Neuronal stem cell (in vitro differentiated cells): ENCODE measurements at regions not wholly inside any gene's neighbourhood (a gene's known extent, or its start where the extent isn't known, plus 50 kb on each side); places are given as distances from the start of the nearest gene placed in this dataset.
"Not testable (repeated sequence)": the region's sequence is repeated elsewhere in the genome, so short reads cannot be mapped to it uniquely, and the experiment has no call there.

Experiments
- DNase-seq: peaks from one replicate; pipeline ENCODE4 v3.0.0-alpha.2; 2013; ENCODE audit warnings: low spot score
- H2AFZ ChIP-seq: one replicate; pipeline ENCODE4 v1.6.1; 2013; ENCODE audit warnings: mild to moderate bottlenecking, low read length, inconsistent platforms
- H2AK5ac ChIP-seq: 2 replicates; pipeline ENCODE4 v1.6.1; 2013; ENCODE audit warnings: low read depth, mild to moderate bottlenecking, inconsistent platforms, low read length, moderate library complexity, mixed read lengths
- H2BK120ac ChIP-seq: 2 replicates; pipeline ENCODE4 v1.6.1; 2013; ENCODE audit warnings: low read depth, mild to moderate bottlenecking, inconsistent platforms, low read length, moderate library complexity, mixed read lengths
- H2BK12ac ChIP-seq: one replicate; pipeline ENCODE4 v1.6.1; 2013; ENCODE audit warnings: low read length, inconsistent platforms
- H2BK15ac ChIP-seq: 2 replicates; pipeline ENCODE4 v1.6.1; 2013; ENCODE audit warnings: mild to moderate bottlenecking, low read length, inconsistent platforms, mixed read lengths
- H2BK5ac ChIP-seq: one replicate; pipeline ENCODE4 v1.6.1; 2013; ENCODE audit warnings: inconsistent platforms, mild to moderate bottlenecking, low read length, moderate library complexity
- H3K14ac ChIP-seq: one replicate; pipeline ENCODE4 v1.6.1; 2013; ENCODE audit warnings: low read length, inconsistent platforms
- H3K18ac ChIP-seq: 2 replicates; pipeline ENCODE4 v1.6.1; 2013; ENCODE audit warnings: low read length, inconsistent platforms
- H3K23ac ChIP-seq: 2 replicates; pipeline ENCODE4 v1.6.1; 2013; ENCODE audit warnings: low read depth, mild to moderate bottlenecking, mixed read lengths, low read length, inconsistent platforms; ENCODE audit not compliant: poor library complexity
- H3K27ac ChIP-seq: replicated peaks from 3 replicates; pipeline ENCODE4 v1.5.1; 2013; ENCODE audit warnings: low read length, inconsistent platforms
- H3K27me3 ChIP-seq, 3 experiments: 2 replicates each; pipeline ENCODE4 v1.6.1; 2013; ENCODE audit warnings: low read length in 3 of 3, mild to moderate bottlenecking in 2 of 3, inconsistent platforms in 1 of 3, low read depth in 1 of 3, mixed read lengths in 1 of 3, moderate library complexity in 1 of 3; ENCODE audit not compliant: control insufficient read depth in 3 of 3, insufficient read depth in 3 of 3
- H3K36me3 ChIP-seq, 2 donors: replicated peaks in 1 of 2; 2 replicates each; pipeline ENCODE4 v1.6.1; 2013; ENCODE audit warnings: low read length in 2 of 2; ENCODE audit not compliant: control insufficient read depth in 2 of 2, insufficient read depth in 2 of 2
- H3K4ac ChIP-seq: 2 replicates; pipeline ENCODE4 v1.6.1; 2013; ENCODE audit warnings: inconsistent platforms, mild to moderate bottlenecking, low read length, moderate library complexity
- H3K4me1 ChIP-seq, 2 donors: 1 replicate in 1 of 2; 2 replicates in 1 of 2; pipeline ENCODE4 v1.6.1; 2013; ENCODE audit warnings: low read length in 2 of 2, low read depth in 1 of 2; ENCODE audit not compliant: control insufficient read depth in 2 of 2, insufficient read depth in 1 of 2
- H3K4me2 ChIP-seq: one replicate; pipeline ENCODE4 v1.6.1; 2013; ENCODE audit warnings: mild to moderate bottlenecking, low read length, inconsistent platforms; ENCODE audit not compliant: insufficient read depth, poor library complexity, severe bottlenecking
- H3K4me3 ChIP-seq, 2 donors: 2 replicates each; pipeline ENCODE4 v1.5.1; 2013; ENCODE audit warnings: low read length in 2 of 2, mild to moderate bottlenecking in 2 of 2, inconsistent platforms in 1 of 2, moderate library complexity in 1 of 2
- H3K79me1 ChIP-seq: one replicate; pipeline ENCODE4 v1.6.1; 2013; ENCODE audit warnings: low read depth, mild to moderate bottlenecking, inconsistent platforms, low read length, moderate library complexity
- H3K9ac ChIP-seq: one replicate; pipeline ENCODE4 v1.6.1; 2013; ENCODE audit warnings: mild to moderate bottlenecking, low read depth, low read length, inconsistent platforms; ENCODE audit not compliant: poor library complexity
- H3K9me3 ChIP-seq, 2 donors: replicated peaks in 1 of 2; 2 replicates each; pipeline versions ENCODE3 to v1.6.1; 2013; ENCODE audit warnings: low read length in 2 of 2, mild to moderate bottlenecking in 2 of 2, inconsistent platforms in 1 of 2, low read depth in 1 of 2, mixed read lengths in 1 of 2, moderate library complexity in 1 of 2; ENCODE audit not compliant: control insufficient read depth in 2 of 2, insufficient read depth in 1 of 2
- H4K8ac ChIP-seq: one replicate; pipeline ENCODE4 v1.6.1; 2013; ENCODE audit warnings: low read depth, mild to moderate bottlenecking, inconsistent platforms, low read length, moderate library complexity
- H4K91ac ChIP-seq: one replicate; pipeline ENCODE4 v1.6.1; 2013; ENCODE audit warnings: low read length, low read depth, mild to moderate bottlenecking, inconsistent platforms; ENCODE audit not compliant: poor library complexity
- WGBS, 2 donors: extraction: QIAGEN DNeasy Blood & Tissue Kit; methylation state at CpG; one replicate each; pipeline ENCODE4 v1.1.7; 2013; ENCODE audit warnings: missing lambda C conversion rate in 2 of 2, mixed read lengths in 1 of 2; ENCODE audit not compliant: insufficient read length in 2 of 2, insufficient replicate concordance in 1 of 2; ENCODE audit errors: extremely low coverage in 2 of 2; 5-methylcytosine and 5-hydroxymethylcytosine counted together

DNA sequence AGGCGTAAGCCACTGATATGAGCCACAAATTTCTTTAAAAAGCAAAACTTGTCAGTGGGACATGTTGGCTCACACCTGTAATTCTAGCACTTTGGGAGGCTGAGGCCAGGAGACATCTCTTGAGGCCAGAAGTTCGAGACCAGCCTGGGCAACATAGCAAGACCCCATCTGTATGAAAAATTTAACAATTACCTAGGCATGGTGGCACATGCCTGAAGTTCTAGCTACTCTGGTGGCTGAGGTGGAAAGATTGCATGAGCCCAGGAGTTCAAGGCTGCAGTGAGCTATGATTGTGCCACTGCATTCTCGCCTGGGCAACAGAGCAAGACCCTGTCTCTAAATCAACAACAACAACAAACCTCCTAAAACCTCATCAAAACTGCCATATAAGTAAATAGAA lies 147.6 kb upstream of the BARHL2 start:
- no peak overlapping the region for H2AK5ac ChIP-seq
- H3K4me2 ChIP-seq = no peak overlapping the region
- H3K27me3 ChIP-seq = no peaks in the 10 kb centered on the region
- H2BK5ac ChIP-seq = no peak overlapping the region
- no CpG with 5 or more reads among the region's 3 CpGs for WGBS, 2 donors
- H3K27ac ChIP-seq = no peak overlapping the region
- no peak overlapping the region for H2BK15ac ChIP-seq
- no peak overlapping the region for H2BK12ac ChIP-seq
- H3K9ac ChIP-seq = no peak overlapping the region
- no peaks in the 10 kb centered on the region for H3K79me1 ChIP-seq
- H4K91ac ChIP-seq = no peak overlapping the region
- no peak overlapping the region for H3K18ac ChIP-seq
- H3K4me3 ChIP-seq = no peak overlapping the region
- no peaks in the 10 kb centered on the region for H3K4me1 ChIP-seq
- no peak overlapping the region for H2BK120ac ChIP-seq
- no peak overlapping the region for H2AFZ ChIP-seq
- no peak overlapping the region for H3K4ac ChIP-seq
- no peaks in the 10 kb centered on the region for H3K9me3 ChIP-seq
- no peak for DNase-seq
- H3K14ac ChIP-seq = no peak overlapping the region
- no peak overlapping the region for H3K23ac ChIP-seq
- no peak overlapping the region for H4K8ac ChIP-seq
- no peaks in the 10 kb centered on the region for H3K36me3 ChIP-seq

DNA sequence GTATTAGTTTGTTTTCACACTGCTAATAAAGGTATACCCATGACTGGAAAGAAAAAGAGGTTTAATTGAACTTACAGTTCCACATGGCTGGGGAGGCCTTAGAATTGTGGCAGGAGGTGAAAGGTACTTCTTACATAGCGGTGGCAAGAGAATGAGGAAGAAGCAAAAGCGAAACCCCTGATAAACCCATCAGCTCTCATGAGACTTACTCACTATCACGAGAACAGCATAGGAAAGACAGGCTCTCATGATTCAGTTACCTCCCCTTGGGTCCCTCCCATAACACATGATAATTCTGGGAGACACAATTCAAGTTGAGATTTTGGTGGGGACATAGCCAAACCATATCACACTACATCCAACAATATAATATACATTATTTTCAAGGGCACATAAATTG lies 145.7 kb upstream of the BARHL2 start:
- Histone ChIP-seq H3K27me3 (peaks cover 0 to 1% (median 0%) of the 10 kb centered on the region in 3 experiments), H3K4me3 (no peak overlapping the region), H3K14ac (no peak overlapping the region), H3K18ac (no peak overlapping the region), H2AFZ (no peak overlapping the region), H3K9me3 (no peaks in the 10 kb centered on the region), H3K4me2 (no peak overlapping the region), H2BK12ac (no peak overlapping the region), H2BK120ac (no peak overlapping the region), H3K23ac (no peak overlapping the region), H3K4ac (no peak overlapping the region), H3K79me1 (no peaks in the 10 kb centered on the region), H3K9ac (no peak overlapping the region), H2BK15ac (no peak overlapping the region), H2AK5ac (no peak overlapping the region), H3K4me1 (no peaks in the 10 kb centered on the region), H3K27ac (no peak overlapping the region), H2BK5ac (no peak overlapping the region), H3K36me3 (no peaks in the 10 kb centered on the region), H4K91ac (no peak overlapping the region), H4K8ac (no peak overlapping the region)
- DNase-seq = no peak
- no CpG with 5 or more reads among the region's 3 CpGs for WGBS, 2 donors

DNA sequence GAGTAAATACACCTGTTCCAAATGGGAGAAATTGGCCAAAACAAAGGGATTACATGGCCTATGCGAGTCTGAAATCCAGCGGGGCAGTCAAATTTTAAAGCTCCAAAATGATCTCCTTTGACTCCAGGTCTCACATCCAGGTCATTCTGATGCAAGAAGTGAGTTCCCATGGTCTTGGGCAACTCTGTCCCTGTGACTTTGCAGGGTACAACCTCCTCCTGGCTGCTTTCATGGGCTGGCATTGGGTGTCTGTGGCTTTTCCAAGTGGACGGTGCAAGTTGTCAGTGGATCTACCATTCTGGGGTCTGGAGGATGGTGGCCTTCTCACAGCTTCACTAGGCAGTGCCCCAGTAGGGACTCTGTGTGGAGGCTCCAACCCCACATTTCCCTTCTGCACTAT lies 144.3 kb upstream of the BARHL2 start:
- not testable (repeated sequence) for H3K14ac ChIP-seq, H2BK15ac ChIP-seq, H3K18ac ChIP-seq, H3K4ac ChIP-seq, H3K36me3 ChIP-seq, H3K79me1 ChIP-seq, H2BK120ac ChIP-seq, H2AK5ac ChIP-seq, H3K9me3 ChIP-seq, H4K91ac ChIP-seq, H3K4me1 ChIP-seq, H3K27ac ChIP-seq, H3K4me3 ChIP-seq, DNase-seq, H2AFZ ChIP-seq, H2BK12ac ChIP-seq, H3K4me2 ChIP-seq, H3K9ac ChIP-seq, H3K23ac ChIP-seq, H4K8ac ChIP-seq, H2BK5ac ChIP-seq
- peaks cover 0 to 13% (median 0%) of the 10 kb centered on the region in 3 experiments for H3K27me3 ChIP-seq
- no CpG with 5 or more reads among the region's 3 CpGs for WGBS, 2 donors

DNA sequence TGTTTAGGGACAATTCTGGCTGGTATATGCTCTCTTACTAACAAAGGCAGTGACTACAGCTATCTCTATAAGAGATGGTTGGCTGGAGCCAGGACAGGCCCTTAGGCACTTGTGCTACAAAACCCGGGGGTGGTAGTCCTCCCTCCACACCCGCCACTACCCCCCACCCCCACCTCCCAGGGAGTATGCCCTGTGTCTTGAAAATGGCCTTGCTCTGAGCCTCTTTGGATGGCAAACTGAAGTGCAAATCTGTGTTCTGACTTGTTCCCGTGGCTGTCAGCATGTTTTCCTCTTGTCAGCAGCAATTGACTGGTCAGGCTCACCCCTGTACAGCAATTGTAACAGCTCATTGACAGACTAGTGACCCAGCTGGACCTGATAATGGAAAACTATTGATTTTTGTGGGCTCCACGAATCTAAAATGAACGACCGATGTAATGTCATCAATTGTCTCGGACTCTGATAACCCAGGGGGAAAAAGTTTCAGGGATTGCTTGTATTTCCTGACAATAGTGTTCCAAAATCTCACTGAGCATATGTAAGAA lies 139.4 kb upstream of the BARHL2 start:
- H3K4me2 ChIP-seq = no peak overlapping the region

More for the DNA sequence above, 139.4 kb upstream of the BARHL2 start:
- Histone ChIP-seq H2AK5ac (no peak overlapping the region), H3K18ac (no peak overlapping the region), H2BK15ac (no peak overlapping the region), H3K4me3 (no peak overlapping the region), H3K4me1 (peaks cover 3 to 7% of the 10 kb centered on the region in 2 donors), H3K27me3 (peaks cover 0 to 53% (median 8%) of the 10 kb centered on the region in 3 experiments), H3K9me3 (no peaks in the 10 kb centered on the region), H3K36me3 (no peaks in the 10 kb centered on the region), H3K27ac (no peak overlapping the region), H2BK120ac (no peak overlapping the region), H3K23ac (no peak overlapping the region), H4K91ac (no peak overlapping the region), H3K79me1 (no peaks in the 10 kb centered on the region), H3K9ac (no peak overlapping the region), H3K4ac (no peak overlapping the region), H2BK12ac (no peak overlapping the region), H4K8ac (no peak overlapping the region), H3K14ac (no peak overlapping the region), H2AFZ (no peak overlapping the region), H2BK5ac (no peak overlapping the region)
- WGBS, 2 donors = no CpG with 5 or more reads among the region's 7 CpGs
- DNase-seq = no peak
